ENCODE measurements at regions not wholly inside any gene's neighbourhood (a gene's known extent, or its start where the extent isn't known, plus 50 kb on each side); places are given as distances from the start of the nearest gene placed in this dataset.

DNA sequence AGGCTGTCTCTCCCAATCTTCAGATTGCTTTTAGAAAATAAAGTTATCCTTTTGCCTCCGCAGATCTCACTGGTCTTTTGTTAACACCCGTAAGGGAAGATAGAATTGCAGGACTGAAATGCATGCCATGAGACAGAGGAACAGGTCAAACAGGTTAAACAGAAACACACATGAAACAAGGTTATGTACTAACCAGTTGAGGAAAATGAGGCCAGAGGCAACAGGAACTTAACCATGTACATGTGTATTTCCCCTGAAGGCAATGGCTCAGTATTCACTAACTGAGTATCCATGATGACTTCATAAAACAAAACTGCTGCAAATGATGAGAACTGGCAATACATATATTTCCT lies 169.1 kb upstream of the NSMCE3 start:
- Histone ChIP-seq H3K9me3 (no peaks in the 10 kb centered on the region), H3K27me3 (ENCODE audit: insufficient read depth in 3 of 3, low read length in 2 of 3) (no peaks in the 10 kb centered on the region), H3K4me1 (no peaks in the 10 kb centered on the region), H3K27ac (no peak overlapping the region), H3K4me3 (no peak overlapping the region), H3K36me3 (ENCODE audit: insufficient read depth in 1 of 2, low read depth in 1 of 2) (no peaks in the 10 kb centered on the region)
- DNase-seq (no peak), ATAC-seq (no peak)
- no peak for TF ChIP-seq CTCF (IDR thresholded peaks at IDR 0.05)
- 57 to 78% (median 69%) methylated on average over 2 of the region's 2 CpGs for WGBS, 3 donors
- intact Hi-C loops (cut with DNase I): no loop called here

DNA sequence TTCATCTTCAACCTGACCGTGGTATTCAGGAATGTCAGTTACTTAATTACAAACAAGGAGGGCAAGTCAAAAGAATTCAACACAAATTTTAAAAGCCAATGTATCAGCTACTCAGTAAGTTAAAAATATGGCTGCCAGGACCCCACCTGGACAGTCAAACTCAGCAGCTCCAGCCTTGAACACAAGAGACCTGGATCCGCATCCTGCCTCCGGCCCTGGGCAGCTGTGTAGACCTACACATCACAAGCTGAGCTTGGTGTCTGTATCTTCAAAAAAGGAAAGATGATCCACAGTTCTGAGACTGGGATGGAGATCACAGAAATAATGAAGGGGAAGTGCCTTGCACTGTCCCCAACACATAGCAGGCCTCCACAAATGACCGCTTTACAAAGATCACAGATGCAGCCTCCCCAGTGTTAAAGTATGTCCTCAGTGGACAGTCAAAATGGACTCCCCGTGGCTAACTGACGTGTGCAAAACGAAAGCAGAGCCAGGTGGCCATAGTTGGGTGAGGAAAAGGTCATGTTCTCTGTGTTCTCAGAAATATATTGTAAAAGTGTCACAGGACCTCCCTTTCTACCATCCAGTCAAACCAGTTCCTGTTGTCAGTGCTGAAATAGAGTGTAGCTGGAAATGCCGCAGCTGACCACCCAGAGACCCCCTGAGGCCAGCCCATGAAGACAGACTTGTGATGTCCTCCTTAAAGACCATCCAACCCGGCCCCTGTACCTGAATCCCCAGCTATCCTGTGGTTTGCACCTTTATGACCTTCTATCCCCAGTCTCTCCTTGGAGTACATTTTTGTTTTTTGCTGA lies 168.5 kb upstream of the NSMCE3 start:
- no peaks in the 10 kb centered on the region for H3K27me3 ChIP-seq (ENCODE audit: insufficient read depth in 3 of 3, low read length in 2 of 3)
- no peak for DNase-seq
- 65 to 83% (median 77%) methylated on average over 9 of the region's 9 CpGs for WGBS, 3 donors
- H3K9me3 ChIP-seq: no peaks in the 10 kb centered on the region
- ATAC-seq: no peak
- no peak for TF ChIP-seq CTCF (IDR thresholded peaks at IDR 0.05)
- no peak overlapping the region for H3K27ac ChIP-seq
- intact Hi-C loops (cut with DNase I): no loop called here
- no peak overlapping the region for H3K4me3 ChIP-seq
- no peaks in the 10 kb centered on the region for H3K4me1 ChIP-seq
- no peaks in the 10 kb centered on the region for H3K36me3 ChIP-seq (ENCODE audit: insufficient read depth in 1 of 2, low read depth in 1 of 2)

DNA sequence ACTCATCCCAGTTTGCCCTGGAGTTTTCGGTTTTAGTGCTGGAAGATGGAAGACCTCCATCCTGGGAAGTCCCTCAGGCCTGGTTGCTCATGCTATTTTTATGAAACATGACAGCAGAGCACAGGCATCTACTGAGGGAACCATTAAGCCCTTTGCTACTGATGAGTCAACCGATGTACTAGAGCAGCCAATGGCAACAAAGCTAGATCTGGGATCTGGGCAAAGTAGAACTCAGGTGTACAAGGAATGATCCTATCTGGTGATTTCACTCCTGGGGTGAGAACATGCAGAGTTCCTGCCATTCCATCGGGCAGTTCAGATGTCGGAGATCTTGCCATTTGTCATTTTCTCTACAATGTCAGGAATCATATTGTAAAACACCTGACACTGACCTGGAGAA lies 166.2 kb upstream of the NSMCE3 start:
- Histone ChIP-seq H3K4me3 (no peak overlapping the region), H3K27me3 (ENCODE audit: insufficient read depth in 3 of 3, low read length in 2 of 3) (no peaks in the 10 kb centered on the region), H3K9me3 (no peaks in the 10 kb centered on the region), H3K27ac (no peak overlapping the region), H3K36me3 (ENCODE audit: insufficient read depth in 1 of 2, low read depth in 1 of 2) (no peaks in the 10 kb centered on the region), H3K4me1 (no peaks in the 10 kb centered on the region)
- ATAC-seq: no peak
- no peak for DNase-seq
- intact Hi-C loops (cut with DNase I): no loop called here
- 87 to 93% (median 90%) methylated on average over 4 of the region's 4 CpGs for WGBS, 3 donors
- no peak for TF ChIP-seq CTCF (IDR thresholded peaks at IDR 0.05)

DNA sequence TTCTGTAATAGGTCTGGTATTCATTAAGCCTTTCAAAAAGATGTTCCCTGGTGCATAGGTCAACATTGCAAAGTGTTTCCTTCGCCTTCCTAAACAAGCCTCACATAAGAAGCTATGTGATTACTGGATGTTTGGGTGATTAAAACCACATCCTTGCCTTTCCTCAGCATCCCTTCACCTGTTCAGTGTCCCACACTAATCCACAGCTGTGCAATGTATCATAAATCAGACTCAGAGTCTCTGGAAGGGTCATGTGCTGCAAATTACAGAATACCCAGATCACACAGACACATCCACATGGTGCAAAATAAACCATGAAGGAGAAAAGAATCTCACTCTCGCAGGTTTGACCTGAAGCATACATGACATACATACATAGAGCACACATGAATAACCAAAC lies 164.7 kb upstream of the NSMCE3 start:
- H3K36me3 ChIP-seq (ENCODE audit: insufficient read depth in 1 of 2, low read depth in 1 of 2): no peaks in the 10 kb centered on the region
- TF ChIP-seq CTCF (IDR thresholded peaks at IDR 0.05): no peak
- no peaks in the 10 kb centered on the region for H3K9me3 ChIP-seq
- no peak overlapping the region for H3K4me3 ChIP-seq
- H3K4me1 ChIP-seq: no peaks in the 10 kb centered on the region
- H3K27ac ChIP-seq: no peak overlapping the region
- intact Hi-C loops (cut with DNase I): no loop called here
- no peaks in the 10 kb centered on the region for H3K27me3 ChIP-seq (ENCODE audit: insufficient read depth in 3 of 3, low read length in 2 of 3)
- 55 to 58% (median 57%) methylated on average over 2 of the region's 2 CpGs for WGBS, 3 donors
- DNase-seq (no peak), ATAC-seq (no peak)
